ENCODE measurements at regions not wholly inside any gene's neighbourhood (a gene's known extent, or its start where the extent isn't known, plus 50 kb on each side); places are given as distances from the start of the nearest gene placed in this dataset.
"Not testable (repeated sequence)": the region's sequence is repeated elsewhere in the genome, so short reads cannot be mapped to it uniquely, and the experiment has no call there.

- FAIRE-seq: not testable (repeated sequence)
Measured at GRCh38 chr4:115179438-115180062, 66.1 kb upstream of the NDST4 start.

- FAIRE-seq: not testable (repeated sequence)
Measured at GRCh38 chr4:115178687-115179086, 65.3 kb upstream of the NDST4 start.

GRCh38 chr4:115171220-115171619 is 57.8 kb upstream of the NDST4 start:
- FAIRE-seq: no peak

GRCh38 chr4:115165503-115165902 is 52.1 kb upstream of the NDST4 start:
- no peak for FAIRE-seq

Measured in G401.6 (cell line).